Activated T-cell treated with anti-CD3 and anti-CD28 coated beads for 4 hours (primary cell): ENCODE measurements at regions not wholly inside any gene's neighbourhood (a gene's known extent, or its start where the extent isn't known, plus 50 kb on each side); places are given as distances from the start of the nearest gene placed in this dataset.

Source experiments
- DNase-seq: peaks from one replicate; pipeline ENCODE4 v3.0.0-alpha.2; 2020

DNA sequence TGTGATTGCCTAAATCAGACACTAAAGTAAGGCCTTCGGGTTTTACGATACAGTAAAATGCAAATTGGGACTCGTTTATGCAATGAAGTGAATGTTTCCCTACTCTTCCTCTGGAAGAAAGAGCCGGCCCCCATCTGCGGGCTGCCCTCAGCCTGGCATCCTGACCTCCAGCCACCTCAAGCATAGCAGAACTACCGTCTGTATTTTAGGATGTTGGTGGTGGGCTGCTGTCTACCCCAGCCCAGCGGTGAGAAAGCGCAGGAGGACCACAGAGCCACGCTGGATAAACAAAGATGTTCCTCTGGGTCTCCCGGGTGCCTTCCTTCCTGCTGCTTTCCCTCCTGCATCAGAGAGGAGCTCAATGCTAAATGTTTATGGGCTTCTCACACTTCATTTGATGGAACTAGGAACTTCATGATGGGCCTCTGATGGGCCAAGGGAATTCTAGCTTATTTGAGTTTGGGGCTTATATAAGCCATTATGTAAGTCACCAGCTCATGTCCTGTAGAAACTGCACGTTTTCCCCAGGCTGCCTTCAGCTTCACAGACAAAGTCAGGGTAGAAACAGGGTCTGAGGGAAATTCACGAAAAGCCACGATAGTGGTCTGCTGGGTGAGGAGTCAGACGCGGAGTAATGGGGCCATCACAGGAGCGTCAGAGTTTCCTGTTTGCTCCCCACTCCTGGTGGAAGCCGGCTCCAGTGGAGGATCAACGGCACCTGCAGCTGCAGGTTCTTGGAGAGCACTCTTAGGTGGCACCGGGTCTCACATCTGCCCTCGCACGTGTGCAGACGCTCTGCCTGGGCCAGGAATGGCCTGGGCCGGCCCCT, 287.4 kb downstream of the BRD1 start:
- no peak for DNase-seq

DNA sequence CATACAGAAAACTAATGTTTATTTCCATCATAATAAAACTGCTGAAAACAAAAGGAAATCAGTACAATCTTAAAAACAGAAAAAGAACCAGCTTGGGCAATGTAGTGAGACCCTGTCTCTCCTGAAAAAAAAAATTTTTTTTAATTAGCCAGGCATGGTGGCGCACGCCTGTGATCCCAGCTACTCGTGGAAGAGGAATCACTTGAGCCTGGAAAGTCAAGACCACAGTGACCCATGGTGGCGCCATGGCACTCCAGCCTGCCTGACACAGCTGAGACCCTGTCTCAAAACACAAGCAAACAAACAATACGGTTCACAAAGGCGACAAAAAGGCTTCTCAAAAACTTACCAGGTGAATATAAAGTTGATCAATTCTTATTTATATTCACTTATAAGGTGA, 289.7 kb downstream of the BRD1 start:
- no peak for DNase-seq

DNA sequence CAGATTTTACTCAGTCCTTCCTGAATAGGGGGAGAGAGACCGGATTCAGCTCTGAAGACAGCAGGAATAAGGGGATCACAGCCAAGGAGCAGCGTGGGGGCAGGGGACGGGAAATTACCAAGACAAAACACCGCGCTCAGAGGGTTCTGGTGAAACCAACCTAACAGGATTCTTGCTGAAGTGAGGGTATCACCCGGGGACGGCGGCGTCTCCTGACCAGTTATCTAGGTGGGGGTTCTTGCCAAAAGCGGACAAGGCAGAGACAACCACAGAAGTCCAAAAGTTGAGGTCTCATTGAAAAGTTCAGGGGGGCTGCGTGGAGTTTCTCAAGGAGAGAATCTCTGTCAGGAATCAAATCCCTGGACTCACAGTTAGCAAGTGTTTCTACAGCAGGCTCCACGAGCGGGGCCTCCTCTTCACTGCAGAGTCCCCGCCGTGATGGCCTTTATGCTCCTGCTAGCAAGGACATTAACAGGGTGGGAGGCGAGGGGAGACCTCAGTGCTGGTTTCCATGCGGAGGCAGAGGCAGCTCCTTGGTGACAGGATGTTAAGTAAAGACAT, 291.0 kb downstream of the BRD1 start:
- no peak for DNase-seq

DNA sequence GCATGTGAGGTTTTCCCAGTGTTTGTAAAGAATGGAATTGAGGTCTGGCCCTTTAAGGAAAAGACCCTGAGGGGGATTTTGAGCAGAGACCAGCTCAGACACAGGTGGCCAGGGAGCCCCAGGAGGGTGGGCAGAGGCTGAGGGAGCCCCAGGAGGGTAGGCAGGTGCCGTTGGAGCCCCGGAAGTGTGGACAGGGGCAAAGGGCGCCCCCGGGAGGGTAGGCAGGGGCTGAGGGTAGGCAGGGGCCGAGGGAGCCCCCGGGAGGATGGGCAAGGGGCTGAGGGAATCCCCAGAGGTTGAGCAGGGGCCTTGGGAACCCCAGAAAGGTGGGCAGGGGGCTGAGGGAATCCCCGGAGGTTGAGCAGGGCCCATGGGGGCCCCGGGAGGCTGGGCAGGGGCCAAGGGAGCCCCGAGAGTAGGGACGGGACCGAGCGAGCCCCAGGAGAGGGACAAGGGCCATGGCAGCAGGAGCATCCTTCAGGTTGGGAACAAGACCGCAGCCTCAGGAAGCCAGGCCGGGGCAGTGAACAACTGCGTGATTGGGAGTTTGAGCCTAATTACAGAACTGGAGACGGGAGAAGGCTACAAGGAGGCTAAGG, 292.0 kb downstream of the BRD1 start:
- DNase-seq: no peak

DNA sequence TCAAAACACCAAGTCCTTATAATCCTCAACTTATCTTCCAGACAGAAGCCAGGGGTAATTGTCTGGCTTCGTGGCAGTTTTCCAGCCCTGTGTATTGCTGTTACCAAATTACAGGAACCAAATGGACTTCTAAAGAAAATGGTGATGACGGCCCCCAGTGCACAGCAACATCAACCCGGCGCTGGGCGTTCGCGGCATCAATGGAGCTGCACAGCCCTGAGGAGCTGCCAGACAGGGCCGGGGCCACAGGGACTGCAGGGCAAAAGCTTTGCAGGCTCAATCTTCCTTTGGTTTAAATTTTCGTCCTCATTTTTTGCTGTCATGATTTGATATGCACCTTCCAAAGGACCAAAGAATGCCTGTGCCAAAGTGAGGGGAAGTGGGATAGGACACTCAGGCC, 292.5 kb downstream of the BRD1 start:
- no peak for DNase-seq

DNA sequence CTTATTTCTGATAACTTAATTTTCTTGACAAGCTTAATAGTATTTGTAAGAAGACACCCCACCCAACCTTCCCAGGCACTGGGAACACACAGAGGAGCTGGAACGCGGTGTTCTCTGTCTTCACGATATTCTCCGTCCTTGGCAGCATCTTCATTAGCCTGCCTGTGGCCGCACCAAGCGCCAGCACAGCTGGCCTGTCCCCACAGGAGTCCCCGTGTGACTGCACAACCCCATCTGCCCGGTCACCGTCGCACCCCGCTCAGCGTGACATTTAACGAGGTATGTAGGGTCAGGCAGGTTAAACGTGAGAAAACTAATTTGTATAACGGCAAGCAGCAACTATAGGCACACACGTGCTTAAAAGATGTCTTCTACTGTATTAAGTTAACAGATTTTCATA, 293.3 kb downstream of the BRD1 start:
- no peak for DNase-seq

DNA sequence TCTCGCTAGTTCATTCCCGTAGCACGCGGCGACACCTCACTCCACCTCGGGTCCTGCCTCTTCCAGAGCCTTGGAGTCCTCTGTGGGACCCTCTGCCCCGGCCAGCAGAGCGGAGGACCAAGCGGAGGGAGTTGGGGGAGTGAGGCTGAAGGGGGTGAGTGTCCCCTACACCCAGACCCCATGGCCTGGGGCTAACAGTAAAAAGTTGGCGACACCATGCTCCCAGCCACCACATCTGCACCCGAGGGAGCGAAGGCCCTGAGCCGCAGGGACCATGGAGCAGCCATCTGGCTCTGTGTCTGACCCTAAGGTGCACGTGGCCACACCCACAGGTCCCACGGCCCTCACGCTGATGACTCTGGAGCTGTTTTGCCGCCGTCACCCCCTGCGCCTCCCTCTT, 293.8 kb downstream of the BRD1 start:
- no peak for DNase-seq

DNA sequence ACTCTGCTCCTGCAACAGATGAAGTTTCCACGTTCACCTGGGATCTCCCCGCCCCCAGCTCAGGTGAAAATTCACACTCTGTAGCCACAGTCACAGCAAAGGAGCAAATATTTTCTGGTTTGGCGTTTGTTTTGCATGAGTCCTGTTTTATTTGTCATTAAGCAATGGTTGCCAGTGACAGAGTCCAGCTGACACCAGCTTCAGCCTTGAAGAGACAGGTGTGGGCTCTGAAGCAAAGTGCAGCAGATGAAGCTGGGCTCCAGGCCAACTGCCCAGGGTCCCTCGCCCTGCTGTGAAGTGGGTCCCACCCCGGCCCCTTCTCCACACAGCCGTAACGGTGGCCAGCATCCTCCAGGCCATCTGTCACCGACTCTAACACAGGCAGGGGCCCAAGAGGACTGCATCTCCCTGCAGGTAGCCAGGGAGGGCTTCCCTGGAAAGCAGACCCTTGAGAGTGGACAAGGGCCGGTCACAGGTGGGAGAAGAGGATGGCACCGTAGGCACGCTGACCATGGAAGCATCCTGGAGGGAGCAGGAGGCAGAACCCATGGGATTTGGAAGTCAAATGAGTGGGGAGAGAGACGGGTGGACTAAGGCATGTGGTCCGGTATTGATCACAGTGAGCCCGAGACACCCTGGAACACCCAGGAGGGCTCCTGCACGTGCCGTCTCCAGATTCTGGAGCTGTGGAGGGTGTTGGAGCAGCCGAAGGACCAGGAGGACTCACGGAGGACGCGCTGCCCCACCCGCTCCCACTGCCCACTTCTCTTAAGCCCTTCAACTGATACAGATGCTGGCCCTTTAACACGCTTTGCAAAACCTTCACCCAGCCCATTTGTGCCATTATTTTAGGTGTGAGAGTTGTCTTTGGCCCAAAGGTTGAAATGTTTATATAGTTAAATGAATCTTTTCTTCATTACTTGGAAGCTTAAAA, 294.5 kb downstream of the BRD1 start:
- no peak for DNase-seq

DNA sequence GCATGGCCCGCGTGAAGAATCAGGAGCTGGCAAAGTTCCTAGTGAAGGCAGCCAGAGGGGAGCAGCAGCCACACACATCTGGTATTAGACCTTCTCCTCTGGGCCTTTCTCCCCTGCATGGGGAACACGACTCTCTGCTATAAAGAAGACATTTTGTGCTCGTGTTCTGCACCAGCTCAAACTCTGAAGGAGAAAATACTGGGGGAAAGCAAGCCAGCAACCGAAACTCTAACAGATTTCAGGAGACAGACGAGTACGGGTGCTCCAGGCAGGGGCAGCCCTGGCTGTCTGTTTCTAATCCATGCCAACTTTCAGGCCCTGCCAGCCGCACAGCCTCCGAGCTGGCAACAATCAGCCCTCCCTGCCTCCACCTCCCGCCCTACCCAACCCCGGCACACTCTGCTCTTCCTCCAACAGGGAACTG, 296.3 kb downstream of the BRD1 start:
- no peak for DNase-seq

DNA sequence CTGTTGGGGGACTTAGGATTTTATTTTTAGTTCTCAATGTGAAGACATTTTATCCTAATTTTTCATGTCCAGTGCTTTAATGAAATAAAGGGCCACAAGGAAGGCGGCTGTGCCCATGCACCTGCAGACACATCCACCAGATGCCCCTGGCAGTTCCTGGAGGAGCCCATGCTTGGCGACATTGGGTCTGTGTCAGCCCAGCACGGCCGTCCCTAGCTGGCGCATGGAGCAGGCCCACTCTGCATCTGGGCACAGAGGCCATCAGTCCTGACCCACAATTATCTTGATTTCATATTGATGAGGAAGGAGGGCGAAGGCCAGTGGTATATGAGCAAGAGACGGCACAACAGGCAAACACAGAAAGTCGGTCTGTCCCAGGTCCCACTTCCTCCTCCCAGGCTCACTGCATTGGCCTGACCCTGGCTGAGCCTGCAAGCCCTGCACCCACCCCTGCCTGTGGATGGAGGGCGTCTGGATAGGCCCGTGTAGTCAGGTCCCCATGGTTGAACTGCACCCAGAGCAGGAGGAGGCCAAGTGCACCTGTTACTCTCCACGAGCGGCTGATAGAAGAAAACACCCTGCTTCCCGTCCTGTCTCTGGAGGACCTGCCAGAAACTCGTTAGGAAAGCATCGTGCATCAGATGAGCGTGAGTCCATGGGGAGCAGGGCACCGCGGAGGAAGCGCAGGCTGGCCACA, 296.9 kb downstream of the BRD1 start:
- DNase-seq: no peak

DNA sequence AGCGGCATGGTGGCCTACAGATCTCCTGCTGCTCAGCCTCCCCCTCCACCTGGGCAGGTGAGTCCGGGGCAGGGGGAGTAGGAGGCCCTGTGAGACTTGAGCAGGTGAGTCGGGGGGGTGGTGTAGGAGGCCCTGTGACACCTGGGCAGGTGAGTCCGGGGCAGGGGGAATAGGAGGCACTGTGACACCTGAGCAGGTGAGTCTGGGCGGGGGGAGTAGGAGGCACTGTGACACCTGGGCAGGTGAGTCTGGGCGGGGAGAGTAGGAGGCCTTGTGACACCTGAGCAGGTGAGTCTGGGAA, 299.3 kb downstream of the BRD1 start:
- DNase-seq: no peak

DNA sequence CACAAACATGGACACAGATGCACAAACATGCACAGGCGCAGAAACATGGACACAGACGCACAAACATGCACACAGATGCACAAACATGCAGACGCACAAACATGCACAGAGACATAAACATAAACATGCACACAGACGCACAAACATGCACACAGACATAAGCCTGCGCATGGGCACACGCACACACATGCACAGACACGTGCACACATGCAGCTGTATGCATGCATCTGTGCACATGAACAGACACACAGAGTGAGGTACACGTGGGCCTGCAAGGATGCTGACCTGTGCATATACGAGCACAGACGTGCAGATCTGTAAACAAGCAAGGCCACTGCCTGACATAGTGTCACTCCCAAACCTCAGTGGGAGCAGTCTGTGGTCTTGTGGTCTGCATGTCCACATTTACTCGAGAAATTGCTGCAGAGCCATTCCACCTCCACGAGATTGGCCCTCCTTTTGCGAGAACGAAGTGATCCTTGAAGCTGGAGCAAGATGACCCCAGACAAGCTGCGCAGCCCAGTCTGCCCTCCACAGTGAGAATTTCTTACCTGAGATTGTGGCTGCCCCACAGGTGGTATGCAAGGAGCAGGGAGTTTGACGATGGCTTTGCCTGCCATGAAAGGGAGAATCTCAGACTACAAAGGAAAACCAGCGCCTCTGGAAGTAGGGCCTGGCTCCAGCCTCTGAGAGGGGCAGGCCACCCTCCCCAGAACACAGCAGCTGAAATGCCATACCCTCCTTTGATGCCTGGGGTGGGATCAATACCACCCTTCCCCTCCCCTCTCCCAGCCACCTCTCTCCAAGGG, 299.9 kb downstream of the BRD1 start:
- DNase-seq: no peak

DNA sequence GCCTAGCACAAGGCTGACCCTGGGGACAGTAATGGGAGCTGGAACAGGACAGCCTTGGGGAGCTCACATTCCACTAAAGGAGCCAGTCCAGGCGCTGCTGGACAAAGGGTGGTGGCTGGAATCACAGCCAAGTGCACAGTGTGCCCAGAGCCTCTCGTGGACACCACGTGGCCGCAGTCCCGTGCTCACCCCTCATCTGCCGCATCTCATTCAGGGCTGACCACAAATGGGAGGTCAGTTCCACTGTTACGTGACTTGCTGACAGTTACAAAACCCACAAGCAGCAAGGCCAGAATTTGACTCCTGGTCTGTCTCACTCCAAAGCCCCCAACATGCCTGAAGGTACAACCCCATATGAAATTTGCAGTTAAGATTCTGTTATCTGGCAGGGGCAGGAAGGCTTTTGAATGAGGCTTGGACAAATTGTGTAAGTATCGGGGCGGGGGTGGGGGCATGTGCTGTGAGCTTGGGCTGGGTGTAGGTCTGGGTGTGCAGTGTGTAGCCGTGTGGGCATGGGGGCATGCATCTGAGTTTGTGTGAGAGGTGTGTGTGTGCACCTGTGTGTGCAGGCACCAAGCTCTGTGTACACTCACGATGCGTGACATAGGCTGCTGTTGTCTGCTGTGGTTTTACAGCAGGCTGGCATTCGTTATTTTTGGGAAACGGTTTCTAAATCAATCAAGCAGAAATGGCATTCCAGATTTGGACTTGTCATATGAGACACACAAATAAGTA, 301.7 kb downstream of the BRD1 start:
- DNase-seq: no peak

DNA sequence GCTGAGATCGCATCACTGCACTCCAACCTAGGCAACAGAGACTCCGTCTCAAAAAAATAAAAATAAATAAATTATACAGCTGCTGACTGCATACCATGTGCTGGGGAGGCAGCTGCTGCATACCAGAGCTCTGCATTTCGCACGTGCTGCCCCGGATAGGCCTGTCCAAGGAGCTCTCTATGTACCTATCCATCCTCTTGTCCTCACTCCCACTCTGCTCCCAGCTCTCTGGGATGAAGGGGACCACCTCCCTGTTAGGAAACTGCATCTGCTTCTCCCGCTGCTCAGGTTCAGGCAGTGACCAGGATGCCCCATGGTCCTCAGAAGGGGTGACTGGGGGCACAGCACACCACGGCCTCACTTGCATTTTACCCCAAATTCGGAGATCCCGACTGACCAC, 302.3 kb downstream of the BRD1 start:
- DNase-seq: no peak

DNA sequence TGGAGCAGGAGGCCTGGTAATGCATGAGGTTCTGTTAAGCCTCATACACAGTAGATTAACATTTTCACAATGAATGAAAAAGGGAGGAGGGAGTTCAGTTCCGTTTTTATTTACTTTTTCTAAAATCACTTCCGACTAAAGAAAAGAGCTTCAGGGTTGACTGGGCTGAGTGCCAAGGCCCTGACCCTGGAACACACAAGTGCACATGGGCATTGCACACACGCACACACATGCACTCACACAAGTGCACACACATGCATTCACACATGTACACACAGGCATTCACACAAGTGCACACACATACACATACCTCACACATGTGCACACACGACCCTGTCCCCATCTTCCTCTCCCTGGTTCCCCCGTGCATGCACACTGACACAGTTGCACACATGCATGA, 303.3 kb downstream of the BRD1 start:
- no peak for DNase-seq

DNA sequence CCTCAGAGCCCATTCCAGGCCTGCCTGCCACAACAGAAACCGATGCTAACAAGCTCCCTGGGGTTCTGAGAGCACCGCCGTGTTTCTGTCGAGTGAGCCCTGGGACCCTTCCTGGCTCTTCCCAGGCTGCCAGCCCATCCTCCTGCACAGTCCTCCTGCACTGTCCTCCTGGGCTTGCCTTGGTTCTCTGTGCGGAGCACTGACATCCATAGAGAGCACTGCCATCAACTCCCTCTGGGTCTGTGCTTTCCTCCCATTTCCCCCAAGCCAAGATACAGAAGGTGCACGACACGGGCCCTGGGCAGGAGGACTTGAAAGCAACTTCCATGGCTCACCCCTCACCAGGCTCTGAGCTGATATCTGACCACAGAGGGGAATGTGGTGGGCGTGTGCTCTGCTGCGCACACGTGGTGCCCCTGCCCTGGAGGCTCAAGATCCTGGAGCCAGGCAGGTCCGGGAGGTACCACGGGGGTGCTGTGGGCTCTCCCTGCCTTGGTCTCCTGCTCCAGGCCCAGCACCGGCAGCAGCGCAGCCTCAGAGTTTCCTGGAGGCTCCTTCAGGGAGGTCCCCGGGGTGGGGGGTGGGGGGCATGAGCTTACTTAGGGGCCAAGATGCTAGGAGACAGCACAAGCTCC, 304.2 kb downstream of the BRD1 start:
- no peak for DNase-seq

DNA sequence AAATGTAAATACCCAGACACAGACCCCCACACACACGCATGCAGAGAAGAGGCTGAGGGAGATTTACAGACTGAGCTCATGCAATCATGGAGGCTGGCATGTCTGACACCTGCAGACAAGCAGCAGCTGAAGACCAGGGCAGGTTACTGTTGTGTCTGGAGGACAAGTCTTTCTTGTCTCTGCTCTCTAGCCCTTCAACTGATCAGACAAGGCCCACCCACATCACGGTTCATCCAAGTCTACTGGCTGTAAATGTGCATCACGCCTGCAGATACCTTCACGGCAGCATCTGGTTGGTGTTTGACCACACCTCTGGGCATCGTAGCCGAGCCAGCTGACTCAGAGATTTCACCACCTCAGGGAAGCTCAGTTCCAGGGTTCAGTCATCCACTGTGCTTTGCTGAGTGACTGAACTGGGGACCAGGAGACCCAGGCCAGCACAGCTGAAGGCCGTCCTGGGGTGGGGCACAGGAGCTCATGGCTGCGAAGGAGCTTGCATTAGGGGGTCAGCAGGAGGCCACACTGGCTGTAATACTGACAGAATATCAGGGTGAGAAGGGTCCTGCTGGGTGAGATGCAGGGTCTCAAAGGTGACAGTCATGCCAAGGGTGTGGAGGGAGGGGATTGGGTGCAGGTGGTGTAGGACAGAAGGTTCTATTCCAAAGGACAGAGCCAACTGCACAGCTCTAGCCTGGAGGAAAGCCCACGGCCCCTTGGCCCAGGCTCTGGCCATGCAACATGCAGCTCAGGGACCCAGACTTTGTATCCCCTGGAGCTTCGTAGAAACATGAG, 304.9 kb downstream of the BRD1 start:
- no peak for DNase-seq

DNA sequence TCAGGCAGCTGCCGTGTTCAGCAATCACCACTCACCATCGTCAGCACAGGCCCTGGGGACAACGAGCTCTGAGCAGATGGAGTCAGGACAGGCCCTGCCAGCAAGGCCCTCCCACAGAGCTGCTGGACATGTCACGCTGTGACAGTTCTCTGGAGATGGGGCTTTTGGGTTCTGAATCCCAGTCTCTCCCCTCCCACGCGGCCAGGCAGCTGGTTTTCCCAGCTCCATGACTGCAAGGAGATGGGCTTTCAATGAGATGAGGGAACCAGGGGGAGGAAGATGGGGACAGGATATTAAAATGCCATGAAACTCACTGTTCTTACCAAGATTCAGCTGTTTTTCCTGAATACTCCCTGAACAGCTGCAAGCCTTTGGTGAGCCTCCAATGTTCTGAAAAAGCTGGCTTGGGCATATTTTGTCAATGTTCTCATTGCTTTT, 305.9 kb downstream of the BRD1 start:
- DNase-seq: no peak

DNA sequence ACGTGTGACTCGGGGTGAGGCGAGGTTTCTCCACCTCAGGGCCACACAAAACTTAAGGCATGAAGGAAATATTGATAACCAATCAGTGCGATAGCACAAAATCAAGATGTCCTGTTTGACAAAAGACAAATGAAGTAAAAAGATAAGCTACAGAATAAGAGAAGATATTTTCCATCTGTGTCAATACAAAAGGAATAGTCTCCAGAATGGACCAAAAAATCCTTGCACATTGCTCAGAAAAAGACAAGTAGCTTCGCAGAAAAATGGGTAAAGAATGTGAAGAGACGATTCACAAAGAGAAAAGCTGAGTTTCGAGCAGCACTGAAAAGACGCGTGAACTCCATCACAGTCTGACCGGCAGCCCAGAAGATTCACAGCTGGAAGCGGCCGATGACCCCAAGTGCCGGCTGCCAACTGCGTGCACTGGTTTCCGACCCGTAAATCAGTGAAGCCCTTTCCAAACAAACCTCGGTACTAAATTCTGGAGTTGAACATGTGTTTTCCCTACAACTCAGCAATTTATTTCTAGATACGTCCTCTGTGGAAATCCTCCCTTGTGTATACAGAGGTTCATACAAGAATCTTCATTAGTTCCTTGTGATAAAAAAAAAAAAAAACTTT, 308.4 kb downstream of the BRD1 start:
- no peak for DNase-seq
